Neural cell (in vitro differentiated cells): ENCODE measurements at regions not wholly inside any gene's neighbourhood (a gene's known extent, or its start where the extent isn't known, plus 50 kb on each side); places are given as distances from the start of the nearest gene placed in this dataset.

Experiments
- H2AFZ ChIP-seq: fragments of 200-600, 300-800 bp; sonication (generic), shearing (Covaris generic); 2 replicates; pipeline ENCODE4 v1.6.0; 2014; ENCODE audit warnings: low read depth, mild to moderate bottlenecking, antibody characterized with exemption, low read length, moderate library complexity
- H3F3A ChIP-seq: fragments of 200-600 bp; shearing (Covaris generic); 2 replicates; pipeline ENCODE4 v1.6.1; 2016; ENCODE audit warnings: mild to moderate bottlenecking, moderate library complexity, mixed read lengths, antibody characterized with exemption, low read length; ENCODE audit not compliant: insufficient read depth, poor library complexity, severe bottlenecking
- H3K27ac ChIP-seq: fragments of 200-600, 300-800 bp; sonication (generic), shearing (Covaris generic); 2 replicates; pipeline ENCODE4 v1.5.1; 2014; ENCODE audit warnings: mild to moderate bottlenecking, low read length, moderate library complexity
- H3K27me3 ChIP-seq: fragments of 300-800, 200-600 bp; sonication (generic), shearing (Covaris generic); 2 replicates; pipeline ENCODE4 v1.6.0; 2014; ENCODE audit warnings: mild to moderate bottlenecking, low read depth, low read length, moderate library complexity; ENCODE audit not compliant: insufficient read depth
- H3K36me3 ChIP-seq: fragments of 300-800, 200-600 bp; sonication (generic), shearing (Covaris generic); 2 replicates; pipeline ENCODE4 v1.5.1; 2014; ENCODE audit warnings: mild to moderate bottlenecking, antibody characterized with exemption, low read length, moderate library complexity; ENCODE audit not compliant: insufficient read depth
- H3K4me2 ChIP-seq: fragments of 300-800, 200-600 bp; sonication (generic), shearing (Covaris generic); 2 replicates; pipeline ENCODE4 v1.6.0; 2014; ENCODE audit warnings: mild to moderate bottlenecking, low read length
- H3K4me3 ChIP-seq: fragments of 300-800, 200-600 bp; sonication (generic), shearing (Covaris generic); 2 replicates; pipeline ENCODE4 v1.5.1; 2014; ENCODE audit warnings: mild to moderate bottlenecking, low read length, moderate library complexity
- H3K79me2 ChIP-seq: fragments of 200-600 bp; shearing (Covaris generic); replicated peaks from 2 replicates; pipeline ENCODE4 v1.6.0; 2014; ENCODE audit warnings: mild to moderate bottlenecking, low read length, moderate library complexity; ENCODE audit not compliant: insufficient read depth
- H3K9ac ChIP-seq: fragments of 300-800, 200-600 bp; sonication (generic), shearing (Covaris generic); 2 replicates; pipeline ENCODE4 v1.6.1; 2016; ENCODE audit warnings: mild to moderate bottlenecking, low read length, mixed read lengths
- H3K9me2 ChIP-seq: fragments of 200-600 bp; shearing (Covaris generic); 2 replicates; pipeline ENCODE4 v1.6.1; 2016; ENCODE audit warnings: mild to moderate bottlenecking, low read length, mixed read lengths; ENCODE audit not compliant: insufficient read depth
- H3K9me3 ChIP-seq: fragments of 200-600, 300-800 bp; sonication (generic), shearing (Covaris generic); 2 replicates; pipeline ENCODE4 v1.6.1; 2016; ENCODE audit warnings: mild to moderate bottlenecking, mixed run types, low read length, moderate library complexity, mixed read lengths
- H4K20me1 ChIP-seq: fragments of 200-600 bp; shearing (Covaris generic); 2 replicates; pipeline ENCODE4 v1.6.1; 2016; ENCODE audit warnings: mild to moderate bottlenecking, mixed run types; ENCODE audit not compliant: insufficient read depth
- EP300 ChIP-seq: fragments of 450-650 bp; conservative IDR thresholded peaks from 2 replicates; pipeline ENCODE4 v1.6.1; 2014; ENCODE audit warnings: antibody characterized with exemption, mild to moderate bottlenecking, moderate library complexity; ENCODE audit not compliant: poor library complexity, severe bottlenecking
- EZH2 ChIP-seq: fragments of 200-600, 300-800 bp; shearing (Covaris generic), sonication (generic); IDR thresholded peaks from 2 replicates; pipeline ENCODE4 v1.6.1; 2014; ENCODE audit warnings: antibody characterized with exemption, low read length, borderline replicate concordance, mild to moderate bottlenecking; ENCODE audit not compliant: insufficient read depth, poor library complexity, severe bottlenecking
- MXI1 ChIP-seq: fragments of 450-650 bp; conservative IDR thresholded peaks from 2 replicates; pipeline ENCODE4 v1.6.1; 2014; ENCODE audit warnings: antibody characterized with exemption, mild to moderate bottlenecking; ENCODE audit not compliant: poor library complexity, severe bottlenecking
- POLR2AphosphoS5 ChIP-seq: IDR thresholded peaks from 2 replicates; pipeline ENCODE4 v1.6.1; 2012
- RAD21 ChIP-seq: fragments of 450-650 bp; conservative IDR thresholded peaks from 2 replicates; pipeline ENCODE4 v1.6.1; 2014; ENCODE audit warnings: antibody characterized with exemption, mild to moderate bottlenecking, moderate library complexity
- REST ChIP-seq: IDR thresholded peaks from 2 replicates; pipeline ENCODE4 v1.6.1; 2012; ENCODE audit warnings: borderline replicate concordance
- SMC3 ChIP-seq: fragments of 450-650 bp; conservative IDR thresholded peaks from 2 replicates; pipeline ENCODE4 v1.6.1; 2014; ENCODE audit warnings: antibody characterized with exemption, mild to moderate bottlenecking, moderate library complexity; ENCODE audit not compliant: poor library complexity
- TAF1 ChIP-seq: IDR thresholded peaks from 2 replicates; pipeline ENCODE4 v1.6.1; 2012; ENCODE audit warnings: low read depth
- TF ChIP-seq, protein P1 (sequence below): fragments of 450-650 bp; IDR thresholded peaks from 2 replicates; pipeline ENCODE4 v1.5.1; 2014; ENCODE audit warnings: antibody characterized with exemption, mild to moderate bottlenecking, moderate library complexity; ENCODE audit not compliant: poor library complexity, severe bottlenecking

- H3K36me3 ChIP-seq: no peaks in the 10 kb centered on the region
- no peak overlapping the region for H2AFZ ChIP-seq
- no peak overlapping the region for H3K27ac ChIP-seq
- no peak overlapping the region for H3K9ac ChIP-seq
- H3F3A ChIP-seq: no peaks in the 10 kb centered on the region
- no peak overlapping the region for H3K4me2 ChIP-seq
- no peaks in the 10 kb centered on the region for H3K79me2 ChIP-seq
- no peaks in the 10 kb centered on the region for H3K27me3 ChIP-seq
- H3K9me3 ChIP-seq: no peaks in the 10 kb centered on the region
- no peaks in the 10 kb centered on the region for H3K9me2 ChIP-seq
- H4K20me1 ChIP-seq: no peaks in the 10 kb centered on the region
- no peak overlapping the region for H3K4me3 ChIP-seq
- TF ChIP-seq EP300 (no peak), EZH2 (no peak), TAF1 (no peak), SMC3 (no peak), RAD21 (no peak), MXI1 (no peak), REST (no peak), POLR2AphosphoS5 (no peak)
- TF ChIP-seq, protein P1, sequence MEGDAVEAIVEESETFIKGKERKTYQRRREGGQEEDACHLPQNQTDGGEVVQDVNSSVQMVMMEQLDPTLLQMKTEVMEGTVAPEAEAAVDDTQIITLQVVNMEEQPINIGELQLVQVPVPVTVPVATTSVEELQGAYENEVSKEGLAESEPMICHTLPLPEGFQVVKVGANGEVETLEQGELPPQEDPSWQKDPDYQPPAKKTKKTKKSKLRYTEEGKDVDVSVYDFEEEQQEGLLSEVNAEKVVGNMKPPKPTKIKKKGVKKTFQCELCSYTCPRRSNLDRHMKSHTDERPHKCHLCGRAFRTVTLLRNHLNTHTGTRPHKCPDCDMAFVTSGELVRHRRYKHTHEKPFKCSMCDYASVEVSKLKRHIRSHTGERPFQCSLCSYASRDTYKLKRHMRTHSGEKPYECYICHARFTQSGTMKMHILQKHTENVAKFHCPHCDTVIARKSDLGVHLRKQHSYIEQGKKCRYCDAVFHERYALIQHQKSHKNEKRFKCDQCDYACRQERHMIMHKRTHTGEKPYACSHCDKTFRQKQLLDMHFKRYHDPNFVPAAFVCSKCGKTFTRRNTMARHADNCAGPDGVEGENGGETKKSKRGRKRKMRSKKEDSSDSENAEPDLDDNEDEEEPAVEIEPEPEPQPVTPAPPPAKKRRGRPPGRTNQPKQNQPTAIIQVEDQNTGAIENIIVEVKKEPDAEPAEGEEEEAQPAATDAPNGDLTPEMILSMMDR: no peak
These were observed 106.8 kb upstream of the CD180 start for GRCh38 chr5:67303356-67303755.

GRCh38 chr5:67301285-67301903 is 104.8 kb upstream of the CD180 start:
- Histone ChIP-seq H3K27me3 (no peaks in the 10 kb centered on the region), H3F3A (no peaks in the 10 kb centered on the region), H3K9me2 (no peaks in the 10 kb centered on the region), H3K9me3 (no peaks in the 10 kb centered on the region), H3K4me3 (no peak overlapping the region), H2AFZ (no peak overlapping the region), H3K79me2 (no peaks in the 10 kb centered on the region), H3K4me2 (no peak overlapping the region), H3K27ac (no peak overlapping the region), H3K9ac (no peak overlapping the region), H3K36me3 (no peaks in the 10 kb centered on the region), H4K20me1 (no peaks in the 10 kb centered on the region)
- TF ChIP-seq TAF1 (no peak), EZH2 (no peak), POLR2AphosphoS5 (no peak), SMC3 (no peak), EP300 (no peak), RAD21 (no peak)
